ENCODE measurements at regions not wholly inside any gene's neighbourhood (a gene's known extent, or its start where the extent isn't known, plus 50 kb on each side); places are given as distances from the start of the nearest gene placed in this dataset.

- H3K9ac ChIP-seq: no peak overlapping the region
- H3K4me2 ChIP-seq: no peak overlapping the region
- H3K27me3 ChIP-seq (ENCODE audit: insufficient read depth, low read depth): no peaks in the 10 kb centered on the region
- H2AFZ ChIP-seq (ENCODE audit: low read depth): no peak overlapping the region
- no peak overlapping the region for H3K27ac ChIP-seq
- no peak for TF ChIP-seq CTCF (conservative IDR thresholded peaks at IDR 0.05; ENCODE audit: low read depth, low read length)
- no peak overlapping the region for H3K4me3 ChIP-seq (IDR thresholded peaks at IDR 0.05; ENCODE audit: insufficient read depth, low read depth, low read length)
- H3K36me3 ChIP-seq (ENCODE audit: insufficient read depth): no peaks in the 10 kb centered on the region
- no peaks in the 10 kb centered on the region for H3K79me2 ChIP-seq (ENCODE audit: insufficient read depth, low read depth)
- no peaks in the 10 kb centered on the region for H3K4me1 ChIP-seq (ENCODE audit: low read depth, poor library complexity, severe bottlenecking)
- no peaks in the 10 kb centered on the region for H4K20me1 ChIP-seq (ENCODE audit: insufficient read depth)
Measured at GRCh38 chr6:53999088-53999755, 112.0 kb upstream of the MLIP start.

DNA sequence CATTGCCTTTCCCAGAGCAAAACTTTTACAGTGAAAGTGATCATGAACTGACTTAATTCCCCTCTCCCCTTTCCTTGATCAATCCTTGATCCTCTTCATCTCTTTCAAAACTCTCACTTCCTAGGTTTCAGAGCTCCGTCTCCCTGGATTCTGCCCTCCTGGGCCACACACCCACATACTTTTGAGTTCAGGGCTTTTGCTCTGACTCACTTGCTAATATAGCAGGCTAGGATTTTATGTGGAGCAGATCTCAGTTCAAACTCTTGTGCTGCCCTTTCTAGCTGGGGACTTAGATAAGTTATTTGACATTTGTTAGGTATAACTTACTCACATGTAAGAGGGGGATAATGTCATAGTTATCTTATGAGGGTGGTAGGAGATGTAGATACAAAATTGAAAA, 109.1 kb upstream of the MLIP start:
- Histone ChIP-seq H4K20me1 (ENCODE audit: insufficient read depth) (no peaks in the 10 kb centered on the region), H3K9ac (no peak overlapping the region), H2AFZ (ENCODE audit: low read depth) (no peak overlapping the region), H3K27ac (no peak overlapping the region), H3K79me2 (ENCODE audit: insufficient read depth, low read depth) (no peaks in the 10 kb centered on the region), H3K27me3 (ENCODE audit: insufficient read depth, low read depth) (no peaks in the 10 kb centered on the region), H3K4me3 (IDR thresholded peaks at IDR 0.05; ENCODE audit: insufficient read depth, low read depth, low read length) (no peak overlapping the region), H3K36me3 (ENCODE audit: insufficient read depth) (no peaks in the 10 kb centered on the region), H3K4me2 (no peak overlapping the region), H3K4me1 (ENCODE audit: low read depth, poor library complexity, severe bottlenecking) (no peaks in the 10 kb centered on the region)
- TF ChIP-seq CTCF (conservative IDR thresholded peaks at IDR 0.05; ENCODE audit: low read depth, low read length): no peak

DNA sequence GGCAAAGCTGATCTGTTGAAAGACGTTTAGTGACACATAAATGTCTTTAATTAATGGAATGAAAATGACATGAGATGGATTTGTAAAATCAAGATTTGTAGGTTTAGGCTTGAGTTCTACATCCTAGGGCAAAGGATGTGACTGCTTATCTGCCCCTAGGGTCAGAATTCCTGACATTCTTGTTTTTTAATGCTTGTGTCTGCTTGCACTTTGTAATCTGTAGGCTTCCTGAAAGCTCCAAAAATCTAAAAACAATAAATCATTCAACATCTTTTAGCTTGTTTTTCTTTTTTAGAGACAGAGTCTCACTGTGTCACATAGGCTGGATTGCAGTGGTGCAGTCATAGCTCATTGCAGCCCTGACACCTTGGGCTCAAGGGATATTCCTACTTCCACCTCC, 107.9 kb upstream of the MLIP start:
- no peak overlapping the region for H3K4me3 ChIP-seq (IDR thresholded peaks at IDR 0.05; ENCODE audit: insufficient read depth, low read depth, low read length)
- H2AFZ ChIP-seq (ENCODE audit: low read depth): no peak overlapping the region
- no peaks in the 10 kb centered on the region for H3K4me1 ChIP-seq (ENCODE audit: low read depth, poor library complexity, severe bottlenecking)
- H3K79me2 ChIP-seq (ENCODE audit: insufficient read depth, low read depth): no peaks in the 10 kb centered on the region
- H3K27ac ChIP-seq: no peak overlapping the region
- no peak for TF ChIP-seq CTCF (conservative IDR thresholded peaks at IDR 0.05; ENCODE audit: low read depth, low read length)
- no peak overlapping the region for H3K4me2 ChIP-seq
- H3K27me3 ChIP-seq (ENCODE audit: insufficient read depth, low read depth): no peaks in the 10 kb centered on the region
- H4K20me1 ChIP-seq (ENCODE audit: insufficient read depth): no peaks in the 10 kb centered on the region
- H3K9ac ChIP-seq: no peak overlapping the region
- H3K36me3 ChIP-seq (ENCODE audit: insufficient read depth): no peaks in the 10 kb centered on the region

DNA sequence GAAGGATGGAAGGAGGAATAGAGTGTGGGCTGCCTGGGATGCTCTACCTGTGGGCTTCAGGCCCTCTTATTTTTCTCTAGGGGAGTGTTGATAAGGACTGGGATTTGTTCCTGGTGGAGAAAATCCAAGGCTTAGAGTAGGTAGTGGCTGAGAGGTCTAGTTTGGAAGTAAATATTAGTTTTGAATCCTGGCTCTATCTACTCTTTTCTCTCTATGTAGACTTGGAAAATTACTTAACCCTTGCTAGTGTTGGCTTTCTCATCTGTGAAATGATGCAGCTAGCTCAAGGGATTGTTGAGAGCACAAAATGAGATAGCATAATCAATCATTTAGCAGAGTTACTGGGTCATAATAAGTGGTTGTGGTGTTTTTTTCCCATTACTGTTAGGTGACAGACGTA, 102.7 kb upstream of the MLIP start:
- no peak overlapping the region for H3K4me3 ChIP-seq (IDR thresholded peaks at IDR 0.05; ENCODE audit: insufficient read depth, low read depth, low read length)

More for the DNA sequence above, 102.7 kb upstream of the MLIP start:
- TF ChIP-seq CTCF (conservative IDR thresholded peaks at IDR 0.05; ENCODE audit: low read depth, low read length): no peak
- no peaks in the 10 kb centered on the region for H4K20me1 ChIP-seq (ENCODE audit: insufficient read depth)
- H3K36me3 ChIP-seq (ENCODE audit: insufficient read depth): no peaks in the 10 kb centered on the region
- H3K4me1 ChIP-seq (ENCODE audit: low read depth, poor library complexity, severe bottlenecking): no peaks in the 10 kb centered on the region
- H2AFZ ChIP-seq (ENCODE audit: low read depth): no peak overlapping the region
- H3K27me3 ChIP-seq (ENCODE audit: insufficient read depth, low read depth): no peaks in the 10 kb centered on the region
- no peak overlapping the region for H3K9ac ChIP-seq
- H3K27ac ChIP-seq: no peak overlapping the region
- H3K79me2 ChIP-seq (ENCODE audit: insufficient read depth, low read depth): no peaks in the 10 kb centered on the region
- no peak overlapping the region for H3K4me2 ChIP-seq

Measured in KMS-11 (cell line).